HG02970 (cell line): ENCODE measurements at regions not wholly inside any gene's neighbourhood (a gene's known extent, or its start where the extent isn't known, plus 50 kb on each side); places are given as distances from the start of the nearest gene placed in this dataset.

Experiments
- ATAC-seq: cut with Tn5 transposase; IDR thresholded peaks from one replicate; pipeline ENCODE4 v1.9.1; 2021; ENCODE audit warnings: mild to moderate bottlenecking, moderate library complexity, moderate number of reproducible peaks; ENCODE audit not compliant: unreplicated experiment, low FRiP score

GRCh38 chr2:41605914-41606313 lies 441.9 kb upstream of the PKDCC start:
- no peak for ATAC-seq

GRCh38 chr2:41610501-41611190 lies 437.2 kb upstream of the PKDCC start:
- no peak for ATAC-seq

DNA sequence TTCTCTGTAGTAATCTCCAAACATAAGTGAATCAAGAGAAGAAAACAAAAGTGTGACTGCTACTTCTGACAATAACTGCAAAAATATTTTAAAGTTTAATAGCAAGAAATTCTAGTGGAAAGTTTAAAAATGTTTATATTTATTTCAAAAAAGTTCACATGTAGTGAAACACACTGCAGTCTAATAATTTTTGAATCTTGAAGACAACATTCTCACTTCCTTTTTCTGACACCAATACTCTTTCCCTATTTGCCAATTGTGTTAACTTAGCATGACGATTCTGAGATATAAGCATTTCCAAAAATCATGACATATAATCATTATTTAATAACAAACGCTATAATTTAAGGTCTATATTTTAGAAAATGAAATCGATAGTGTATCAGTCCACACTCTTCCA lies 429.1 kb upstream of the PKDCC start:
- no peak for ATAC-seq

DNA sequence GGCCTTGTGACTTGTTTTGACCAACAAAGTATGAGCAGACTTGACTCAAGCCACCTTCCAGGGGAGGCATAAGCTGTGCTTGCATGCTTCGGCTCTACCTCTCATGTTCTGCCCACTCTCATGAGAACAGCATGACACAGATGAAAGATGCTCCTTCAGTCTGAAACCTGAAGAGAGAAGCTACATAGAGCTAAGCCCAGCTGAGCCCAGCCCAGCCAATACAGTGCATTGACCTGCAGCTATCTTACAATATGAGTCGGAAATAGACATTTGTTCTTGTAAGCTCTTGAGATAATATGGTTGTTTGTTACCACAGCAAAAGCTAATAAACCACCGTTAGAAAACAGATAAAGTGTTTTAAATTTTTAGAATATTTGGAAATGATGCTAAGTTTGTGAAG lies 426.7 kb upstream of the PKDCC start:
- no peak for ATAC-seq

GRCh38 chr2:41621563-41621962 lies 426.3 kb upstream of the PKDCC start:
- no peak for ATAC-seq

GRCh38 chr2:41622301-41622700 lies 425.5 kb upstream of the PKDCC start:
- ATAC-seq: no peak

- ATAC-seq: no peak
These were observed 420.9 kb upstream of the PKDCC start for GRCh38 chr2:41626936-41627335.

DNA sequence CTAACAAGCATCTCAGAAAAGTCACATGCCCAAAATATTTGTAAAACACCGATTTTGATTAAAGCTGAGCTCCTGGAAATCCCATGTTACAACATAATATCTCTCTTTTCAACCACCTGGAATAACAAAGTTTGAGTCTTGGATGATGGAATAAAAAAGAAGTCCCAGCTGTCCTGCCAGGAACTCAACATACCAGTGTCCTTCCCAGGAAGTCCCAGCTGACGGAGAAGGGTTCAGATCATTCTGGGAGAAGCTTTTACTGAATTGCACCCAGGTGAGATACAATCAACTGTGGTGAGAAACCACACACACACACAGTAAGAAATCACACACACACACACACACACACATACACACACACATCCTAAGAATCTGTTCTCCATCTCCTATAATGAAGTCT lies 413.1 kb upstream of the PKDCC start:
- no peak for ATAC-seq

DNA sequence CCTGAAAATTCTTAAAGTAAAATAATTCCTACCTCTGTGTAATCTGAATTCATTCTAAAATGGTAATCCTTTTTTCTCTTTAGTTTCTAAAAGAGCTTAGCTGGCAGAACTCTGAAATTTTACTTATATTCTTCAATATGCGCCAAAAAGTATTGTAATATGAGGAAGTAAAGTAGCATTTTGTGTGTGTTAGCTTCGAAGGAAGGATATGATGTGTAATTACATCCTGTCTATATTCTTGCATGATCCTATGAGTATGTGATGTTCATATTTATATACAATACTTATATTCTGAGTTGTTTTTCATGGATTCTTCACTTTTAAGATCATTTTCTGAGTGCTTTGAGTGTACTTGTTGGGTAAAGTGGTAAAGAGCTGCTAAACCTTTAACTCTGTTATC lies 402.9 kb upstream of the PKDCC start:
- ATAC-seq: no peak

GRCh38 chr2:41647468-41648050 lies 400.3 kb upstream of the PKDCC start:
- no peak for ATAC-seq

- no peak for ATAC-seq
These were observed 390.6 kb upstream of the PKDCC start for GRCh38 chr2:41657226-41657625.

GRCh38 chr2:41659758-41660157 lies 388.1 kb upstream of the PKDCC start:
- no peak for ATAC-seq

- no peak for ATAC-seq
These were observed 385.4 kb upstream of the PKDCC start for GRCh38 chr2:41662461-41662860.

- no peak for ATAC-seq
These were observed 384.8 kb upstream of the PKDCC start for GRCh38 chr2:41663056-41663455.

DNA sequence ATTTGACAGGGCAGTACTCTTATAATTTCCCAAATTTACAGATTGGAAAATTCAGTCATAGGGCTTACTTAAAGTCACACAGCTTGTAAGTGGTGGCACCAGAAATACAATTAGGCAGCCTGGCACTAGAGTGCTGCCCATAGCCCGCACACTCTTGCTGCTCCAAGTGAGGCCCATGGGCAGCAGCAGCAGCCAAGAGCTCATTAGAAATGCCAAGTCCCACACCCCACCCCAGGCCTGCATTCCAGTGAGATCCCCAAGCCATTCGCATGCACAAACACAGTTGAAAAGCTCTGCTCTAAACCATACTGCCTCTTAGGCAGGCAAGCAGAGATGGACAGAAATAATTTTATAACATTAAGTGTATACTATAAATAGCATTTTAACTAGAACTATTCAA lies 379.3 kb upstream of the PKDCC start:
- ATAC-seq: no peak

GRCh38 chr2:41678639-41679038 lies 369.2 kb upstream of the PKDCC start:
- ATAC-seq: no peak

- ATAC-seq: no peak
These were observed 361.7 kb upstream of the PKDCC start for GRCh38 chr2:41686156-41686555.

DNA sequence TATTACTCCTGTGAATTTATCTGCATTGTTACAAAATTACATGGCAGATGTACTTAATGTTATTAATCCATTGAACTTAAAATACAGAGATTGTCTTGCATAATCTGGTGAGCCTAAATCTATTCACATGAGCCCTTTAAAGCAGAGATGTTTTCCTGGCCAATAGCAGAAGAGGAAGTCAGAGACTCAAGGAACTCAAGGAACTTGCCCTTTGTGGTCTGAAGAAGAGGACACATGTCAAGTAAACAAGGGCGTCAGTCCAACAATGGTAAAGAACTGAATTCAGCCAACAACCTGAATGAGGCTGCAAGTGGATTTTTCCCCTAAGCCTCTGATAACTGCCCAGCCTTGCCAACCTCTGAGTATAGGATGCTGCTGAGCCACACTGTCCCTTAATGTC lies 356.3 kb upstream of the PKDCC start:
- no peak for ATAC-seq

GRCh38 chr2:41694536-41695049 lies 353.2 kb upstream of the PKDCC start:
- no peak for ATAC-seq

DNA sequence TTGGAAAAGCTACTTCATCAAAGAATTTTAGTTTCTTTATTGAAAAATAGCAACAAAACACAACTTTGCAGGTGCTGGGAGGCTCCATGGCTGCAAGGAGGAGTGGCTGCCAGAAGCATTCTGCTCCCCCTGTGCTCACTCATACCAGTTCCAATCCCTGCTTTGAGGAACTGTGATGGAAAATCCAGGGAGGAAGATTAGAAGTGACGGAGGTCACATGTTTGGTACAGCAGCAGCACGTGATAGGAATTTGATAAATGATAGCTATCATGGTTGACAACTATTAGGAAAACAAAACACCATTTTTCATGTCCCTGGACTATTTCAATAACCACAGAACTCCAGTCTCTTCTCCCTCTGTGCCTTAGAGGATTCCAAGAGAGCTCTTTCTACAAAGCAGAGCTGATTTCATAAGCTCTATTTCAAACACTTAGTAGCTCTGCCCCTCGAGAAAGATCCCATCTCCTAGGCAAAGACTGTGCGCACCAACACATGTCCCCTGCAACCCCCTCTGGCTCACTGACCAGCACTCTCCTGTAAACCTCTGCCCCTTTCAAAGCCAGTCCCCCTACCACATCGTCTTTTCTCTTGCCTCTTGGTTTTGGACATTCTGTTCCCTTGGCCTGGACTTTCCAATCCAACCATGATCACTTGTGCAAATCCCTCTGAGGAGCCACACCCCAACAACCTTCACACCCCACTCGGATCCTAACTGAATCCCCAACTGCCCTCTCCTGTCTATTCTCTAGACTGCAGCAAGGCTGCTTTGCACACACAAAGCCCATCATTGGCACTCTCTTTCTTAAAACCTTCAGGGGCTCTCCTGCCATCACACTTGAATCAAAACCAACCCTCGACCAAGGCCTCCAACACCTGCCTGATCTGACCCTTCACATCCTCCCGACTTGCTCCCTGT lies 352.4 kb upstream of the PKDCC start:
- ATAC-seq: no peak

GRCh38 chr2:41697389-41697788 lies 350.4 kb upstream of the PKDCC start:
- ATAC-seq: no peak
